ENCODE measurements at regions not wholly inside any gene's neighbourhood (a gene's known extent, or its start where the extent isn't known, plus 50 kb on each side); places are given as distances from the start of the nearest gene placed in this dataset.
"Not testable (repeated sequence)": the region's sequence is repeated elsewhere in the genome, so short reads cannot be mapped to it uniquely, and the experiment has no call there.

DNA sequence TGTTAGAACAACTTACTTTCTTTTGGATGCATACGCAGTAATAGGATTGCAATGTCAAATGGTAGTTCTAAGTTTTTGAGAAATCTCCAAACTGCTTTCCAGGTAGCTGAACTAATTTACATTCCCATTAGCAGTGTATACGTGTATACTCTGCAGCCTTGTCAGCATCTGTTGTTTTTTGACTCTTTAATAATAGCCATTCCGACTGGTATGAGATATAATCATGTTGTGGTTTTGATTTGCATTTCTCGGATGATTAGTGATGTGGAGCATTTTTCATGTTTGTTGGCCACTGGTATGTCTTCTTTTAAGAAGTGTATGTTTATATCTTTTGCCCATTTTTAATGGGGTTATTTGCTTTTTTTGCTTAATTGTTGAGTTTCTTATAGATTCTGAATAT, 76.9 kb upstream of the HNRNPA1L2 start:
- H3K4me3 ChIP-seq (ENCODE audit: low read depth, low read length); DNase-seq (ENCODE audit: low read depth): not testable (repeated sequence)

DNA sequence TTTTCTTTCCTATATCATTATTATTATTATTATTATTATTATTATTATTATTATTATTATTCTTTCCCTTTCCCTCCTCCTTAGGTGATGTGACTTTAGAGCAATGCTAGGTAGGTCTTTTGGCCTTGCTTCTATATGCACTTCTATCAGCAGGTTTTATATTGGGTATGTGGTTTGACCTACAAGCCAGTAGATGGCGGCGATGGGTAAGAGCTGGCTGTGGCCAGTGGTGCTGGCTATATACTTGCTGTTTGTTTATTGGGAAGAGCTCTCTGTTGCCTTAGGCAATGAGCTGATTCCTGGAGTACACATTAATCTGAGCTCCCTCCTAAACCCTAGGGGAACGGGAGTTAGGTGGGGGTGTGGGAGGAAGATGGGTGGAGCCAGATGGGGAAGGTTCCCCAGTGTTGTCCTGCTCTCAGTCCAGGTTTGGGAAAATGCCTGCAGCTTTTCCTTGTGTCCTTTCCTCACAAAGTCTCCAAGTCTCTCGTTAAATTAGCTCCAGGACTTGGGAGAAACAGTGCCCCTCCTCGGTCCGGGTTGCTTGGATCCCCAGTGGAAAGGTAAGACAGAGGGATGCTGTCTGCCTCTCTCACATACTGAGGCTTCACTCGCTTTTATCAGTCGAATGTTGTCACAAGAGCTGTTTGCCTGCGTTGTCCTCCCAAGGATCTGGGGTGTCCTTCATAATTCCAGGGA, 72.2 kb upstream of the HNRNPA1L2 start:
- DNase-seq (ENCODE audit: low read depth) = peak; percentile 64
- TF ChIP-seq, protein P1, sequence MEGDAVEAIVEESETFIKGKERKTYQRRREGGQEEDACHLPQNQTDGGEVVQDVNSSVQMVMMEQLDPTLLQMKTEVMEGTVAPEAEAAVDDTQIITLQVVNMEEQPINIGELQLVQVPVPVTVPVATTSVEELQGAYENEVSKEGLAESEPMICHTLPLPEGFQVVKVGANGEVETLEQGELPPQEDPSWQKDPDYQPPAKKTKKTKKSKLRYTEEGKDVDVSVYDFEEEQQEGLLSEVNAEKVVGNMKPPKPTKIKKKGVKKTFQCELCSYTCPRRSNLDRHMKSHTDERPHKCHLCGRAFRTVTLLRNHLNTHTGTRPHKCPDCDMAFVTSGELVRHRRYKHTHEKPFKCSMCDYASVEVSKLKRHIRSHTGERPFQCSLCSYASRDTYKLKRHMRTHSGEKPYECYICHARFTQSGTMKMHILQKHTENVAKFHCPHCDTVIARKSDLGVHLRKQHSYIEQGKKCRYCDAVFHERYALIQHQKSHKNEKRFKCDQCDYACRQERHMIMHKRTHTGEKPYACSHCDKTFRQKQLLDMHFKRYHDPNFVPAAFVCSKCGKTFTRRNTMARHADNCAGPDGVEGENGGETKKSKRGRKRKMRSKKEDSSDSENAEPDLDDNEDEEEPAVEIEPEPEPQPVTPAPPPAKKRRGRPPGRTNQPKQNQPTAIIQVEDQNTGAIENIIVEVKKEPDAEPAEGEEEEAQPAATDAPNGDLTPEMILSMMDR (IDR thresholded peaks at IDR 0.05; ENCODE audit: insufficient read depth, low read length) = peak; percentile 49
- H3K4me3 ChIP-seq (ENCODE audit: low read depth, low read length) = peak overlapping the region; percentile 35

DNA sequence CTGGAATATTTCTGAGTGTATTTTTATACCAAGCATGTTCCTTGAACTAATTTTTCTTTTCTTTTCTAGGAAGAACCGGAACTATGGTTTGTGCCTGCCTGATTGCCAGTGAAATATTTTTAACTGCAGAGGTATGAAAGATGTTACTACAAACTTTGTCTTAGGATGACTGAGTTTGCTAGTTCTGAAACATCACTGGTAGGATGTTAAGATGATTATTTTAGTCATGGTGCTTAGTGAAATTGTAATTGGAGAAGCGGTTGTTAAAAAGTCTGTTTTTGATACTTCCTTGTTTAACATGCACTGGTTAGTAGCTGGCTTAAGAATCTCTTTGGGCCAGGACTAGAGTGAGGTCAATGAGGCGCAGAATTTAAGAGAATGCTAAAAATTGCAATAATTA, 71.1 kb upstream of the HNRNPA1L2 start:
- not testable (repeated sequence) for DNase-seq (ENCODE audit: low read depth); H3K4me3 ChIP-seq (ENCODE audit: low read depth, low read length)

DNA sequence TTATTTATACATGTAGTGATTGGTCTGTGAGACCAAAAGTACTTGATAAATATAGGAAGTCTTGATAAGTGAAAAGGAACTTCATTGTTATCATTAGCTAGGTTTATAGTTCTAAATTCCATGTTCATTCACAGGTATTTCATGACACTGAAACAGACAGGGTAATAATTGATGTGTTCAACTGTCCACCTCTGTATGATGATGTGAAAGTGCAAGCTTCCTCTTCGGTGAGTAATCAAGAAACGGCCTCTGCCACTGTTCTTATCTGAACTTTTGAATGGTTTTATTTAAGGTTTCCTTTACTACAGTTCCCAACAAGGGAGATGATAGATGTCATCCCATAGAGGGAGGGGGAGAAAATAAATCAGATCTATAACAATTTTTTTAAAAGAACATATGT, 59.3 kb upstream of the HNRNPA1L2 start:
- DNase-seq (ENCODE audit: low read depth); H3K4me3 ChIP-seq (ENCODE audit: low read depth, low read length): not testable (repeated sequence)
